Fibroblast of lung (primary cell): ENCODE measurements at regions not wholly inside any gene's neighbourhood (a gene's known extent, or its start where the extent isn't known, plus 50 kb on each side); places are given as distances from the start of the nearest gene placed in this dataset.

ENCODE experiments used
- EZH2 ChIP-seq: IDR thresholded peaks from 2 replicates; pipeline ENCODE4 v1.5.1; 2012; ENCODE audit warnings: low read length, control low read depth, mild to moderate bottlenecking; ENCODE audit errors: missing control alignments
- TF ChIP-seq, protein P1 (sequence below), 2 donors: IDR thresholded peaks in 1 of 2; conservative IDR thresholded peaks in 1 of 2; 1 replicate in 1 of 2; 2 replicates in 1 of 2; pipeline ENCODE4 v1.5.1; 2011 to 2012; ENCODE audit warnings: low read length in 2 of 2, control low read depth in 1 of 2, inconsistent platforms in 1 of 2, low read depth in 1 of 2, mild to moderate bottlenecking in 1 of 2

GRCh38 chr21:39096754-39097153 is 86.5 kb downstream of the PSMG1 start:
- TF ChIP-seq, protein P1, sequence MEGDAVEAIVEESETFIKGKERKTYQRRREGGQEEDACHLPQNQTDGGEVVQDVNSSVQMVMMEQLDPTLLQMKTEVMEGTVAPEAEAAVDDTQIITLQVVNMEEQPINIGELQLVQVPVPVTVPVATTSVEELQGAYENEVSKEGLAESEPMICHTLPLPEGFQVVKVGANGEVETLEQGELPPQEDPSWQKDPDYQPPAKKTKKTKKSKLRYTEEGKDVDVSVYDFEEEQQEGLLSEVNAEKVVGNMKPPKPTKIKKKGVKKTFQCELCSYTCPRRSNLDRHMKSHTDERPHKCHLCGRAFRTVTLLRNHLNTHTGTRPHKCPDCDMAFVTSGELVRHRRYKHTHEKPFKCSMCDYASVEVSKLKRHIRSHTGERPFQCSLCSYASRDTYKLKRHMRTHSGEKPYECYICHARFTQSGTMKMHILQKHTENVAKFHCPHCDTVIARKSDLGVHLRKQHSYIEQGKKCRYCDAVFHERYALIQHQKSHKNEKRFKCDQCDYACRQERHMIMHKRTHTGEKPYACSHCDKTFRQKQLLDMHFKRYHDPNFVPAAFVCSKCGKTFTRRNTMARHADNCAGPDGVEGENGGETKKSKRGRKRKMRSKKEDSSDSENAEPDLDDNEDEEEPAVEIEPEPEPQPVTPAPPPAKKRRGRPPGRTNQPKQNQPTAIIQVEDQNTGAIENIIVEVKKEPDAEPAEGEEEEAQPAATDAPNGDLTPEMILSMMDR (conservative IDR thresholded peaks at IDR 0.05 in 1 of 2, IDR thresholded peaks at IDR 0.05 in 1 of 2; ENCODE audit: low read depth in 1 of 2, low read length in 2 of 2): no peak
- no peak for TF ChIP-seq EZH2
